ENCODE measurements at regions not wholly inside any gene's neighbourhood (a gene's known extent, or its start where the extent isn't known, plus 50 kb on each side); places are given as distances from the start of the nearest gene placed in this dataset.

GRCh38 chr5:144060598-144060997 lies 109.9 kb downstream of the YIPF5 start:
- Mint-ChIP-seq H3K4me1 (no peaks in the 10 kb centered on the region), H3K27ac (no peak overlapping the region), H3K4me3 (no peak overlapping the region), H3K9me3 (peaks cover 2% of the 10 kb centered on the region in 2 donors), H3K27me3 (ENCODE audit: low read depth in 2 of 2) (no peaks in the 10 kb centered on the region), H3K36me3 (no peaks in the 10 kb centered on the region)
- H3K27ac ChIP-seq (ENCODE audit: low read length) = no peak overlapping the region
- intact Hi-C loops (cut with micrococcal nuclease) = no loop called here
- 89% methylated on average over 1 of the region's 2 CpGs for WGBS (ENCODE audit: insufficient coverage)
- DNase-seq = no peak
- H3K4me3 ChIP-seq (ENCODE audit: low read length) = no peak overlapping the region
- no peak for ATAC-seq
- no peaks in the 10 kb centered on the region for H3K36me3 ChIP-seq (ENCODE audit: control insufficient read depth, insufficient read depth, low read length)
- H3K4me1 ChIP-seq (ENCODE audit: control insufficient read depth, insufficient read depth, low read length) = no peaks in the 10 kb centered on the region
- H3K9me3 ChIP-seq (ENCODE audit: control insufficient read depth, insufficient read depth, low read length) = no peaks in the 10 kb centered on the region
- no peaks in the 10 kb centered on the region for H3K27me3 ChIP-seq (ENCODE audit: control insufficient read depth, insufficient read depth, low read length)
- TF ChIP-seq CTCF (IDR thresholded peaks at IDR 0.05) = no peak

- H3K9me3 ChIP-seq (ENCODE audit: control insufficient read depth, insufficient read depth, low read length) = no peaks in the 10 kb centered on the region
- H3K36me3 ChIP-seq (ENCODE audit: control insufficient read depth, insufficient read depth, low read length) = no peaks in the 10 kb centered on the region
- H3K27ac Mint-ChIP-seq = no peak overlapping the region
- H3K4me3 Mint-ChIP-seq = no peak overlapping the region
- ATAC-seq = no peak
- H3K27ac ChIP-seq (ENCODE audit: low read length) = no peak overlapping the region
- no peak for DNase-seq
- H3K4me3 ChIP-seq (ENCODE audit: low read length) = no peak overlapping the region
- no peaks in the 10 kb centered on the region for H3K4me1 ChIP-seq (ENCODE audit: control insufficient read depth, insufficient read depth, low read length)
- H3K27me3 ChIP-seq (ENCODE audit: control insufficient read depth, insufficient read depth, low read length) = no peaks in the 10 kb centered on the region
- intact Hi-C loops (cut with micrococcal nuclease) = no loop called here
- H3K36me3 Mint-ChIP-seq = no peaks in the 10 kb centered on the region
- WGBS (ENCODE audit: insufficient coverage) = 89% methylated on average over 2 of the region's 2 CpGs
- TF ChIP-seq CTCF (IDR thresholded peaks at IDR 0.05) = no peak
- no peaks in the 10 kb centered on the region for H3K27me3 Mint-ChIP-seq (ENCODE audit: low read depth in 2 of 2)
- no peaks in the 10 kb centered on the region for H3K4me1 Mint-ChIP-seq
- peaks cover 0 to under 1% of the 10 kb centered on the region in 2 donors for H3K9me3 Mint-ChIP-seq
Measured at GRCh38 chr5:144065786-144066185, 104.7 kb downstream of the YIPF5 start.

- no peak for ATAC-seq
- no peak for DNase-seq
- peaks cover 0 to 3% of the 10 kb centered on the region in 2 donors for H3K9me3 Mint-ChIP-seq
- Histone ChIP-seq H3K36me3 (ENCODE audit: control insufficient read depth, insufficient read depth, low read length) (no peaks in the 10 kb centered on the region), H3K27me3 (ENCODE audit: control insufficient read depth, insufficient read depth, low read length) (peaks cover 9% of the 10 kb centered on the region), H3K4me1 (ENCODE audit: control insufficient read depth, insufficient read depth, low read length) (no peaks in the 10 kb centered on the region), H3K9me3 (ENCODE audit: control insufficient read depth, insufficient read depth, low read length) (no peaks in the 10 kb centered on the region), H3K27ac (ENCODE audit: low read length) (no peak overlapping the region), H3K4me3 (ENCODE audit: low read length) (no peak overlapping the region)
- TF ChIP-seq CTCF (IDR thresholded peaks at IDR 0.05) = no peak
- peaks cover 4 to 26% of the 10 kb centered on the region in 2 donors for H3K27me3 Mint-ChIP-seq (ENCODE audit: low read depth in 2 of 2)
- no peak overlapping the region for H3K4me3 Mint-ChIP-seq
- no peaks in the 10 kb centered on the region for H3K4me1 Mint-ChIP-seq
- intact Hi-C loops (cut with micrococcal nuclease) = no loop called here
- H3K36me3 Mint-ChIP-seq = peaks cover 2% of the 10 kb centered on the region
- H3K27ac Mint-ChIP-seq = no peak overlapping the region
Measured at GRCh38 chr5:144072518-144072927, 97.9 kb downstream of the YIPF5 start.

- no peak overlapping the region for H3K4me3 Mint-ChIP-seq
- peaks cover 3% of the 10 kb centered on the region for H3K9me3 ChIP-seq (ENCODE audit: control insufficient read depth, insufficient read depth, low read length)
- peaks cover 8% of the 10 kb centered on the region for H3K36me3 Mint-ChIP-seq
- H3K27ac ChIP-seq (ENCODE audit: low read length) = no peak overlapping the region
- peaks cover 6 to 33% of the 10 kb centered on the region in 2 donors for H3K27me3 Mint-ChIP-seq (ENCODE audit: low read depth in 2 of 2)
- H3K4me1 ChIP-seq (ENCODE audit: control insufficient read depth, insufficient read depth, low read length) = no peaks in the 10 kb centered on the region
- H3K9me3 Mint-ChIP-seq = peaks cover 3 to 9% of the 10 kb centered on the region in 2 donors
- DNase-seq = no peak
- no peaks in the 10 kb centered on the region for H3K36me3 ChIP-seq (ENCODE audit: control insufficient read depth, insufficient read depth, low read length)
- TF ChIP-seq CTCF (IDR thresholded peaks at IDR 0.05) = no peak
- H3K27ac Mint-ChIP-seq = no peak overlapping the region
- H3K27me3 ChIP-seq (ENCODE audit: control insufficient read depth, insufficient read depth, low read length) = peaks cover 9% of the 10 kb centered on the region
- H3K4me1 Mint-ChIP-seq = no peaks in the 10 kb centered on the region
- WGBS (ENCODE audit: insufficient coverage) = no CpG with 5 or more reads among the region's 1 CpG
- ATAC-seq = no peak
- H3K4me3 ChIP-seq (ENCODE audit: low read length) = no peak overlapping the region
- intact Hi-C loops (cut with micrococcal nuclease) = no loop called here
Measured at GRCh38 chr5:144076521-144077083, 93.9 kb downstream of the YIPF5 start.

All from natural killer cell (primary cell).